ENCODE measurements at regions not wholly inside any gene's neighbourhood (a gene's known extent, or its start where the extent isn't known, plus 50 kb on each side); places are given as distances from the start of the nearest gene placed in this dataset.

GRCh38 chr4:152073351-152074087 lies 312.7 kb upstream of the GATB start:
- no peak for TF ChIP-seq CTCF (conservative IDR thresholded peaks at IDR 0.05; ENCODE audit: low read length)
- no peak for TF ChIP-seq EZH2phosphoT487 (IDR thresholded peaks at IDR 0.05; ENCODE audit: borderline replicate concordance)

All from Loucy (cell line).